Astrocyte (in vitro differentiated cells and primary cell): ENCODE measurements at regions not wholly inside any gene's neighbourhood (a gene's known extent, or its start where the extent isn't known, plus 50 kb on each side); places are given as distances from the start of the nearest gene placed in this dataset.
"Not testable (repeated sequence)": the region's sequence is repeated elsewhere in the genome, so short reads cannot be mapped to it uniquely, and the experiment has no call there.

Experiments
- EZH2 ChIP-seq: IDR thresholded peaks from 2 replicates; pipeline ENCODE4 v1.6.1; 2012; ENCODE audit warnings: mild to moderate bottlenecking, low read length, inconsistent platforms; ENCODE audit not compliant: insufficient read depth
- TF ChIP-seq, protein P1 (sequence below): IDR thresholded peaks from 2 replicates; pipeline ENCODE4 v1.5.1; 2011; ENCODE audit warnings: low read depth, mild to moderate bottlenecking, inconsistent platforms, low read length, moderate library complexity; ENCODE audit not compliant: insufficient read depth

DNA sequence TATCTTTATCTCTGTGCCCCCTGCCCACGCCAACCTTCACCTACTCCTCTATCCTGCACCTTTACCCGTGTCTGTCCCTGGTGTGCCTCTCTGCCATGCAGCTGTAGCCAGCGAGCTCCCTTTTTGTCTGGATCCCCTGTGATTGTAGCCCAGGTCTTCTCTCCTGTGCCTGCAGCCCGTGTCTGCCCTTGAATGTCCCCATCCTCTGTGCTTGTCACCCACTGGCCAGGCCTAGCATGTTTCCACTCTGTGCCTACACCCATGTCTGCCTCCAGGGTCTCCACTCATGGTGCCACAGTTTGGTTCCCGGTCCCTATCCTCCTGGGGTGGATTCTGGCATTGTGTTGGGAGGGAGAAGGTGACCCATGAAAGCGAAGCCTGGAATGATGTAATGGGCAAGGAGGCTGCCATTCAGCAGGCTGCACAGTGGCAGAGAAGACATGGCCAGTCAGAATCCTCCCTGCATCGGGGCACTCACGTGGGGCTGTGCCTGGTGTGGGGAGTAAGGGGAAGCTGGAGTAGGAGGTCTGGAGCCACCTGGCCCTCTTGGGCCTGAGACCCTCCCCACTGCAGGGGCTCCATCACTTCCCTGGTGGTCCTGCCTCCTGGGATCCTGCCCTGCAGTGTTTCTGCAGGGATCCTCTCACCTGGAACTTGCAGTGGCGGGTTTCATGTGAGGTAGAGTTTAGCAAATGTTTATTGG, 101.0 kb downstream of the GOSR1 start:
- TF ChIP-seq, protein P1, sequence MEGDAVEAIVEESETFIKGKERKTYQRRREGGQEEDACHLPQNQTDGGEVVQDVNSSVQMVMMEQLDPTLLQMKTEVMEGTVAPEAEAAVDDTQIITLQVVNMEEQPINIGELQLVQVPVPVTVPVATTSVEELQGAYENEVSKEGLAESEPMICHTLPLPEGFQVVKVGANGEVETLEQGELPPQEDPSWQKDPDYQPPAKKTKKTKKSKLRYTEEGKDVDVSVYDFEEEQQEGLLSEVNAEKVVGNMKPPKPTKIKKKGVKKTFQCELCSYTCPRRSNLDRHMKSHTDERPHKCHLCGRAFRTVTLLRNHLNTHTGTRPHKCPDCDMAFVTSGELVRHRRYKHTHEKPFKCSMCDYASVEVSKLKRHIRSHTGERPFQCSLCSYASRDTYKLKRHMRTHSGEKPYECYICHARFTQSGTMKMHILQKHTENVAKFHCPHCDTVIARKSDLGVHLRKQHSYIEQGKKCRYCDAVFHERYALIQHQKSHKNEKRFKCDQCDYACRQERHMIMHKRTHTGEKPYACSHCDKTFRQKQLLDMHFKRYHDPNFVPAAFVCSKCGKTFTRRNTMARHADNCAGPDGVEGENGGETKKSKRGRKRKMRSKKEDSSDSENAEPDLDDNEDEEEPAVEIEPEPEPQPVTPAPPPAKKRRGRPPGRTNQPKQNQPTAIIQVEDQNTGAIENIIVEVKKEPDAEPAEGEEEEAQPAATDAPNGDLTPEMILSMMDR, result not testable (repeated sequence)
- TF ChIP-seq EZH2, result not testable (repeated sequence)
